AG08395 (cell line): ENCODE measurements at regions not wholly inside any gene's neighbourhood (a gene's known extent, or its start where the extent isn't known, plus 50 kb on each side); places are given as distances from the start of the nearest gene placed in this dataset.

Experiments
- DNase-seq: peaks from one replicate; pipeline ENCODE4 v3.0.0; 2012; ENCODE audit warnings: mixed read lengths, low spot score

DNA sequence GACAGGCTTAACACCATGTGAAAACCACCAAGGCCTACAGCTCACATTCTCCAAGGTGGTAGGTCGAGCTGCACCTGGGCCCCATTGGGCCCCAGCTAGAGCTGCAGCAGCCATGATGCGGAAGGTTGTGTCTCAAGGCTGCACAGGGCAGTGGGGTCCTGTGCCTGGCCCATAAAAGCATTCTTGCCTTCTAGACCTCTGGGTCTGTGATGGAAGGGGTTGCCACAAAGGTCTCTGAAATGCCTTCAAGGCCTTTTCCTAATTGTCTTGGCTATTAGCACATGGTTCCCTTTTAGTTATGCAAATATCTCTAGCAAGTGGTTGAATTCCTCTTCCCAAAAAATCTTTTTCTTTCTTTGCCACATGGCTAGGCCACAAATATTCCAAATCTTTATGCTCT lies 52.5 kb upstream of the C11orf58 start:
- DNase-seq = no peak

DNA sequence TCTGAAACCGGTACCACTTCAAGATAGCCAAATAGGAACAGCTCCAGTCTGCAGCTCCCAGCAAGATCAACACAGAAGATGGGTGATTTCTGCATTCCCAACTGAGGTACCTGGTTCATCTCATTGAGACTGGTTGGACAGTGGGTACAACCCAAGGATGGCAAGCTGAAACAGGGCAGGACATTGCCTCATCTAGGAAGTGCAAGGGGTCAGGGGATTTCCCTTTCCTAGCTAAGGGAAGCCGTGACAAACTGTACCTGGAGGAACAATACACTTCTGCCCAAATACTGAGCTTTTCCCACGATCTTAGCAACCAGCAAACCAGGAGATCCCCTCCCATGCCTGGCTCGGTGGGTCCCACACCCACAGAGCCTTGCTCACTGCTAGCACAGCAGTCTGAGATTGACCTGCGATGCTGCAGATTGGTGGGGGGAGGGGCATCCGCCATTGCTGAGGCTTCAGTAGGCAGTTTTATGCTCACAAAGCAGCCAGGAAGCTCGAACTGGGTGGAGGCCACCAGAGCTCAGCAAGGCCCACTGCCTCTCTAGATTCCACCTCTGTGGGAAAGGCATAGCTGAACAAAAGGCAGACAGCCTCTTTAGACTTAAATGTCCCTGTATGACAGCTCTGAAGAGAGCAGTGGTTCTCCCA lies 59.9 kb upstream of the C11orf58 start:
- DNase-seq = no peak

DNA sequence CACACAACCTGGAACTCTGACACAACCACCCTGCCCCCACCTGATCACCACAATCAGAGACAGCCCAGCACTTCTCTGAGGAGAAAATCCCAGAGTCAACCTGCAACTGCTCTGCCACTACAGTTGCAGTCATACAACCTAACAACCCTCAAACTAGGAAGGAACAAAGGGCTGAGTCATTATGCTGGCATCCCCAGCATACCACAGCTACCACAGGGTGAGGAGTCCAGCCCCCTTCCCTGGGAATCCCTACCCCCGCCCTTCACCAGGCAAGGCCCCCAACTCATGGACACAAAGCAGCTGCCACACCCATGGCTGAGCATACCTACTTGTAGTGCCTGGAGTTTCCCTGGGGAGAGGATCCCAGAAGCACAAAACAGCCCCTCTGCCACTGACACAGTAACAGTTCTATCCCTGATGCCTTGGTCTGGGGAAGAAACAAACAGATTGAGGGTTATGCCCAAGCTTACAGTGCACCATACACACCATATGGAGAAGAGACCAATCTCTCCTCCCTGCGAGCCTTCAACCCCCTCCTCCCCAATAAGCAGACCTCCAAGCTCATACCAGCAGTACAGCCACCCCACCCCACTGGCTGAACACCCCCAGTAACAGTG lies 68.5 kb upstream of the C11orf58 start:
- DNase-seq = no peak

DNA sequence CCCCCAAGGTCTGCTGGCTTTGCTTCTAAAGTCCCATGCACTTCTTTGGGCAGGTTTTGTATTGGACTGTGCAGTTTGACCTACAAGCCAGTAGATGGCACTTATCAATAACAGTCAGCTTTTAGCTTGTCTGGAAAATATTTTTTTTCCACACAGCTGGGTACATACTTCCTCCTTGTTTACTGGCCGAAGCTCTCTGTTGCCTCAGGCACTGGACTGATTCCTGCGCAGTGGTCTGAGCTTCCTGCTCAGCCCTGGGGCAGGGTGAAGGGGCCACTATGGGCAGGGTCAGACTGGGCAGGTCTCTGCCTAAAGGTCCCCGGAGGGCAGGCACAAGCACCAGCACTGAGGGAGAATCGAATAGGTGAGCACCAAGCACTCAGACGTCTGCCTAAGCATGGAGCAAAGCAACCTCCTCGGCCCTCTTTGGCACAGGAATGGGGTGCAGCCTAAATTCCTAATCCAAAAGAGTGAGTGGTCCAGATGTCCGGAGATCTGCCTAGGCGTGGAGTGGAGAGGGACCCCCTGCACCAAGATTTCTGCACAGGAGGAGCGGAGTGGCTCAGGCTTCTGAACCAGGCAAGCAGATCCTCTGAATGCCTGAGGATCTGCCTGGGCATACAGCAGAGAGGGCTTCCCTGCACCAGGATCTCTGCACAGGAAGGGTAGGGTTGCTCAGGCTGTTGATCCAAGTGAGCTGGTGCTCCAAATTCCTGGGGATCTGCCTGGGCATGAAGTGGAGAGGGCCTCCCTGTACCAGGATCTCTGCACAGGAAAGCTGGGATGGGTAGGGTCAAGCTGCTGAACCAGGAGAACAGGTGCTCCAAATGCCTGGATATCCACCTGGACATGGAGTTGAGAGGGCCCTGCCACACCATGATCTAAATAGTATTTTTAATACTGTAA lies 105.9 kb upstream of the C11orf58 start:
- no peak for DNase-seq

DNA sequence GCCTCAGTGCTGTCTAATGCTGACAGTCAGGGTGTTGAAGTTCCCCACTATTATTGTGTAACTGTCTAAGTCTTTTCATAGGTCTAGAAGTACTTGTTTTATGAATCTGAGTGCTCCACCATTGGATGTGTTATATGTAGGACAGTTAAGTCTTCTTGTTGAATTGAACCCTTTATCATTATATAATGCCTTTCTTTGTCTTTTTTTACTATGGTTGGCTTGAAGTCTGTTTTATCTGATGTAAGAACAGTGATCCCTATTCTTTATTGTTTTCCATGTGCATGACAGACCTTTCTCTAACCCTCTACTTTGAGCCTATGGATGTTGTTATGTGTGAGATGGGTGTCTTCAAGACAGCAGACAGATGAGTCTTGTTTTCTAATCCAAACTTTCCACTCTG lies 107.8 kb upstream of the C11orf58 start:
- no peak for DNase-seq

DNA sequence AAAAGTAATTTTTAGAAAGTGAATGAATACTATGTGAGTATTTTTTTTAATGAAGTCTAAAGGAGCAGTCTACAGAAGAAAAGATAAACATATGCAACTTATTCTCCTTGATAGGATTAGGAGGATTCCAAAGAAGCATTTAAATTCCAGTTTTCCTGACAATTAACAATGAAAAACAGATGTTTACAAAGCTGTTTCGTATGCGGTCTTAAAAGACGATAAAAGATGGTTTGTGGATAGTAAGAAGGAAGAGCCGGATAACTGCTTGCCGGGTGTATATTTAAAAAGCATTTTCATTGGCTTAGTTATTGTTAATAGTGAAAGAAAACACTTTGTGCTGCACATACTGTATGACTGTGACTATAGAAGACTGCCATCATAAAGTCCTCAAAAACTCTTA lies 120.0 kb upstream of the C11orf58 start:
- DNase-seq = no peak

DNA sequence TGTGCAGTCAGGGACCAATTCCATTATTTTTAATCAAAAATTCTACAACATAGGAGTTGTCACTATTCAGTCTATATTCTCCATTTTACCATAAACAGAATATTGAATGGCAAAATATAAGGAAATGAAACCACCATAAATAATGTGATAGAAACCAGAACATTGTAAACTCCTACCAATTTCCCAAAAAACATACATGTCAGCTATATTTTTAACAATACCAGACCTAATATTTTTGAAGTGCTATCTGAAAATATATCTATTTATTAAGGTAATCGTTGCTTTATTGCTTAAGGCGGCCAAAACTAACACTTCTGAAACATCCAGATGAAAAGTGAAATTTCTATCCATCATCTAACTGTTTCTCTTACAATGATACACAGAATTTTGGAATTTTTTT lies 123.0 kb upstream of the C11orf58 start:
- no peak for DNase-seq

DNA sequence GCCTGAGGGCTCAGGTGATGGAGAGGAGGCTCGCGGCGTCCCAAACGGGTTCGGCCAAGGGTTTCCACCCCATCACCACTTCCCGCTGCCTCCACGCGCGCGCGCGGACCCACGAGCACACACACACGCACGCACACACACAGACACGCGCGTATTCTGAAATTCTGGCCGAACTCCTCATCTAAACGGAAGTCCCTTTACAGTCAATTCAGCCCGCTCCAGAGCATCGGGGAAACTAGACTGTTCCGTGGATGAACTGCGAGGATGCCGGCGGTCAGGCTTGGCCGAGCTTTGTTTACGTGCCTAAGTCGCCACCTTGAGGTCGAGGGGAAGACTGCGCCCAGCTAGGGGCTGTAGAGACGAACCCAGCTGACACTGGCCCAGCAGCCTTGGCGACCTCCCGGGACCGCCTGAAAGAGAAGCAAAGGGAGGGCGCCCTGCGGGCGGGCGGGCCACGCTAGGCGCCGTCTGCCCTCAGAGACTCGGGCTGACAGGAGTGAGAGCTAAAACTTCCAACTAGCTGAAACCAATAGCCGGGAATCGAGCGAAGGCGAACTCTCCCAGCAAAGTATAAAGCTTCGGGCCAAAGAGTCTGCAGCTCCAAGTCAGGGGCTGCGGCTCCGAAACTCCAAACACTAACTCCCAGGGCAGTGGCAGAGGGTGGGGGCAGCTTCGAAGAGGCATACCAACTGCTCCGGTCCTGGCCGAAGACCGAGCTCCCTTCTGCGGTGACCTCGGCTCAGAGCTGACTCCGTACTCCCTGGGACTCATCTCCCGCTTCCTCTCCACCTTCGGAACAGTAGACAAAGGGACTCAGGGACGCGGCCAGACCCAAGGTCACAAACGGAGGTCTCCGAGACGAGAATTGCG lies 124.7 kb upstream of the C11orf58 start:
- peak; percentile 85 for DNase-seq

DNA sequence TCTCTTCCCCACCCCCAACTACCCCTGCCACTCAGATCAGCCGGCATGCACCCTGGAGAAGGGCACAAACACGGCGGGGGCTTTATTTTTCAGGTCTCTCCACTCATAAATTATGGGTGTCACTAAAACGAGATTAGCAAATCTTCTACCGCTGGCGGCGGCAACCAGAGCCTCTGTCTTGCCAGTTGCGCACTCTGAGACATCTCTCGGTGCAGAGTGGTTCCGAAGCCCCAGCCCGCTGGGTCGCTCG lies 125.3 kb upstream of the C11orf58 start:
- DNase-seq = no peak

DNA sequence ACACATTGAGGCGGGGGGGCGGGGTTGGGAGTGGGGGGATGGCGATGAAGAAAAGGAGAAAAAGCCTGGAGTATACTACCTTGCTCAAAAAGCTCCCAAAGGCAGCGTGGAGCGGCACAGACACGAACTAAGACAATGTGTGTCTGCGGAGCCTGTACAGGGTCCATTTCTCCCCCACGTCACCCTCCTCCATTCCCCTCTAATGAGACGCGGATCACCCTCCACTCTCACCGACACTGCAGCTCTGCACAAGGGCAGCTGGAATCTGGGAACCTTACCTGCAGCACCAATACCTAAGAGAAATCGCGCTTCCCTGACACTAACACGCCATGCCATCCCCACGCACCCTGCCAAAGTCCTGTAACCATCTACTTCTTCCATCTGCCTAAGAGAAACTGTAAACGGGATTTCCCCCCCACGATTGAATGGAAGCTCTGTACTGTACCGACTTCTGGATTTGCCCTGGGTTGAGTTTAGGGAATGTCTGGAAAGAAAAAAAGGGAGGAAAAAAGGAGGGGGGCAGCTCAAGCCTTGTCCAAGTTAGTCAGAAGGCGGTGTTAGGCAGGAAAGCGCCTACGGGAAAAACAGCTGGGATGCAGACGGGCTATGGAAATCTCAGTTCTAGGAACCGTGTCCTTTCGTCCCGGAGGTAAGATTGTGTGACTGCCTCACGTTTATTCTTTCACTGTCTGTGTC lies 125.7 kb upstream of the C11orf58 start:
- DNase-seq = no peak

DNA sequence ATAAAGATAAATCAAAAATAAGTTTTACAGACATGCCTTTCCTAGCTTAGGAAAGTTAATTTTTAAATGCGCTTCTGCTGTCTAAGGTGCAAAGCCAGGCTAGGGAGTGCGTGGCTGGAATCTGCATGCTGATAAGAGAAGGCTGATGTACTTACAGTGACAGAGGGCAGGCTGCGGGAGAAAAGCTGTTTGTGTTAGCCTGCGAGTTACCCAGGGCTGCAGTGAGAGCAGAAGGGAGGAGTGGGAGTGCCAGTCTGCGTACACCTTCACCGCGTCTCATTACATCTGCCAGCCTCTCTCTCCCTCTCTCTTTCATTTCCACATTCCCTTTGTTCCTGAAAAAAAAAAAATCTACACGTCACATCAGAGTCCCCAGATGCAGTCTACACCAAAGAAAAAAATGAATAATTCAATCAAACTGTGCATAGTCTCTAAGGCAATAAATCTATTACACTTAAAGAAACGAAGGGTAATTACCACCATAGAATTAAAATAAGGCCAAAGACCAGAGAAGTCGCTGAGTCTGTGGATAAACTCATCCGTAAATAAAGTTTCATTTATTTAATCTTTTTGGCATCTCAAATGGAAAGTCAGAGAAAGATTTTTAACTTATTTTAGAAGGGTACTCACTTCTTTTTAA lies 126.4 kb upstream of the C11orf58 start:
- DNase-seq = no peak

DNA sequence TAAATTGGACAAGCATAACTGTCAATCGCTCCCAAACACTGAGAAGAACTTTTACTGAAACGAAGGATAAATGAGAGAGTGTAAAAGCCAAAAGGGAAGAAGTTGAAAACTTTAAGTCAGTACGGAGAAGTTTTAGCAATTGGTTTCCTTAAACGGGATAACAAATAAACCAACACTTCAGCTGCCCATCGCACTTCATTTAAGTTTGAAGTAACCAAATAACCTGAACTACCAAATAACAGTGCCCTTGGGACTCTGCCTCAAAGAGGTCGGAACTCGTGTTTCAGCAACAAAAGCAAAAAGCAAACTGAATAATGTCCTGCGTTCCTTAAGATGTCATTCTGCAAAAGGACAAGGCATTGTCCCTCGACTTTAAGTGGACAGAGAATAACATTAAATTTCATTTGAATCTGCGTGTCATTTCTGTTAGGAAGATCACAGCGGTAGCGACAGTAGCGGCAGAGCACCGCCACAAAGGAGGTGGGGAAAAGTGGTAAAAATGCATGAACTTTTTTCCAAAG lies 127.0 kb upstream of the C11orf58 start:
- DNase-seq = no peak

DNA sequence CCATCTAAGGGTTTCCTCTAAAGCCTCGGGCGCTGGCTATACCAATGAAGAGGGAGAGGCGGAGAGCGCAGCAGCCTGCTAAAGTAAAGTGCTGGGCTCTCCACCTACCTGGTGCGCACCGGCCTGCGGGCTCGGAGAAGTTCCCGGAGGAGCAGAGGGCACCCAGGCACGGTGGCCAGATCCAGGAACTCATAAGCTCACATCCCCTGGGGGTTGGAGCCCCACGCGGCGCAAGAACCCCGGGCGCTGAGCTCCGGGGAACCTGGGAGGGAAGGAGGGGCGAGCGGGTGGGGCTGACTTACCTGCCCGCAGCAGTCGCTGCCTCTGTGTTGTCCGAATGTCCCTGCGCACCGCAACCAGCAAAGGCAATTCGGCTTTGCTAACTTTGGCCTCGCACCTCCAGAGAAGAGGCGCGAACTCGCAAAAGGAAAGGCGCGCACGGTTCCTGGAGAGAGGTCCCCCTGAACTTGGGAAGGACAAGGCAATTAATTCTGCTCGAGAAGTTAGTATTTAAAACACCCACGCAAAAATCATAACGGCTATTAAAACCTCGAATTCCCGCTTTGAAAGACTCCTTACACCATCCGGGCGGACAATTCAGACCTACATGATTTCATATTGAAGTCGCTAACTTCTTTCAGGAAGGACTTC lies 127.6 kb upstream of the C11orf58 start:
- DNase-seq = no peak

DNA sequence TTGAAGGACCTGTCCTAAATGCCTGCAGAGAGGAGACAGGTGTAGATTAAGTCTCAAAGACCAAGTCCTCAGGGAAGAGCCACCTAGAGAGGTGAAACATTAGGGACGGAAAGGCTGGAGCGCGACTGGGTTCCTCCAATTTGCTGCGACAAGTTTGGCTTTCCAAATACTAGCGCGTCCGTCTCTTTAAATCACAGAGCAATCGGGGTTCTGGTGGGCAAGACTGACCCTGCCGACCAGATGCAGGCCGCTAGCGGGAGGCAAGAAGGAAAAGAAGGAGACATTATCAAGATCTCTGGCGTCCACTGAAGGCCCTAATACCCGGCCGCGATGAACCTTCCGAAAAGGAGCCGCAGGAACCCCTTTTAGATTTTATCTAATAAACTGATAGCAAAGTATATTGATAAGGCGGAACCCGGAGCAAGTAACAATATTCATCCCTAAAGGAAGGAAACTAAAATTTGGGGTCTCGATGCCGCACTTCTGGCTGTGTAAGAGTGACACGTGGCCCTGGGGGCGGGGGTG lies 128.2 kb upstream of the C11orf58 start:
- DNase-seq = no peak

DNA sequence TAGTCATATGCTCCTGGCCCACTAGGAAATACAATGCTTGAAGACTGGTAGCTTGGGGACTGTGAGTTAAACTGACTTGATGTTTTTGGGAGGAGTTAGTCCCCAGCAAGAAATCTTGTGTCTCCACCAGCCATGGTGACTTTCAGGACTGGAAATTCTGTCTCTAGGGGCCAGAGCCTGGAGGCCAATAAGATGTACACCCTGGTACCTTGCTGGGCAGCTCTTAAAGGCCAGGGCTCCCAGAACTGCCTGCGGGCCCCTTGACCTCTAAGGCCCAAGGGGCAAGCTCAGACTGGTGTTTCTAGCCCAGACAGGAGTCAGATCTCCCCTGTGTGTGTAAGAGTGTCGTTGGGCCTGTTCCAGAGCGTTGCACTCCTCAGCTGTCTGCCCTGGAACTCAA lies 128.7 kb upstream of the C11orf58 start:
- DNase-seq = no peak

DNA sequence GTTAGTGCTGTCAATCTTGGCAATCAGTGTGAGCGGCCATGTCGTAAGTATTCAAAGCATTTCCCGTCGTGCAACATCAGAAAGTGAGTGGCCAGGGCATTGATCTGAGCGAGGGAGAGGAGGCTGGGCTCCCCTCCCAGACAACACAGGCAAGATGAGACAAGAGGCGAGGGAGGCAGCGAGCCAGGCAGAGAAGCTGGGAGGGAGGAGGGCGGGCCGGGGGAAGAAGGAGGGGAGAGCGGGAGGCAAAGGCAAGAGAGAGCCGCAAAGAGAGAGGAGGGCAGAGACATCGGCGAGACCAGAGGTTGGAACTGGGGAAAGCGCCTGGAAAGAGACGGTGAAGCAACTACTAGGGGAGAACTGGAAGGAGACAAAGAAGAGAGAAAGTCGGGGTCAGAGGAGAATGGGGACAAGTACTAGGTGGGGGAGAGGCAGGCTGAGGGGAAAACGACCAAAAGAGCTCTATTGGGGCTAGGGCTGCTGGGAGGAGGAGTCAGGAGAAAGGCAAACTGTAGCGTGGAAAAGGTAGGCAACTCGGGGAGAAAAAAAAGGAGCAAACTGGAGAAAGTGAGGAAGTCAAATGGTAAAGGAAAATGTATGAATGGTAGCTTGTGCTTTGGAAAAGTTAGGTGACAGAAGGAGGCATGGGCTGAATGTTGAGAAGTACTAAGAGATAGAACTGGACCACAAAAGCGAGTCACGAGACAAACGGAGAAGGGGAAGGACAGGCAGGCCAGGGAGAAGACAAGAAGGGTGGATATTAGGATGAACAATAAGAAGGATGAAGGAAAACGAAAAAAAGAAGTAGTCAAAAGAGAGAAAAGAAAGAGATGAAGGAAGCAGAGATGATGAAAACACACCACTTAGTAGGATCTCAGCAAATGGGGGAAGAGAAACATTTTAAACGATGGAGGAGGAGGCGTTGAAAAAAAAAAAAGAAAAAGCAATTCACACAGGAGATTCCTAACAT lies 130.5 kb upstream of the C11orf58 start:
- no peak for DNase-seq

DNA sequence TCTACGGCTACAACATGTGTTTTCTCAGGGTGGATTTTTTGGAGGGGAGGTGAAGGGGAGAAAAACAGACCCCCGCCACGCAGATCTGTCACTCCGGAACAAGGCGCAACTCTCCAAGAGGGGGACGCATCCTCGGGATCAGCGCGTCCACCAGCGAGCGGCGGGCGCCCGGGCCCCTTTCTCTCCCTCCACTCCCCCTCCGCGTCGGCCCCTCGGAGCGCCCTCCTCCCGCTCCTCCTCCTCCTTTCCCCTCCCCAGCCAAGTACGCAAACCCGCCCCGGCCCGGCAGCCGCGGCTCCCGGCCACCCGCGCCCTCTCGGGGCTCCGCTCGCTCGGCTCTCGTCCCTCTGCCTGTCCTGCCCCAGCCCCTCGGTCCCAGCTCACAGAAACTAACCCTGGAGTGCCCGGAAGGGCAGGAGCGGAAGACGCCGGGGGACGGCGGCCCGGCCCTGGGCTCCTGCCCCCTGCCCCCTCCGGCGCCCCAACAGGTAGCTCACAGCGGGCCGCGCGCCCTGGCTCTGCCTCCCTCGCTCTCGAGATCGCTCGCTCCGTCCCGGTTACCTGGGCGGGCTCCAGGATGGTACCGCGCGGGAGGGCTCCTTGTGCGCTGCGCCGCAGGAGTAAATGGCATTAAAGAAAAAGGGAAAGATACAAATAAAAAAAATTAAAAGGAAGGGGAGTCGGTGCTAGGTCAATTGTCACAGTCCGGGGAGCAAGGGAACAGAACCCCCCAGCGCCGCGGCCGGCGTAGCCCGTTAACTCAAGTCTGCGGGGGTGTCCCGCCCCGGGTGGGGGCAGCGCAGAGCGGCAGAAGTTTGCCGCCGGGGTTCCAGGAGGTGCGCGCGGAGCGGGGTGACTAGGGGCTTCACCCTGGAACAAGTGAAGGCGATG lies 131.4 kb upstream of the C11orf58 start:
- DNase-seq = no peak
